Pancreas (tissue), 10 donors: ENCODE measurements at regions not wholly inside any gene's neighbourhood (a gene's known extent, or its start where the extent isn't known, plus 50 kb on each side); places are given as distances from the start of the nearest gene placed in this dataset.
A peak's percentile ranks its signal among the peaks of the same experiment; 100 is the strongest.

Experiments used
- ATAC-seq, 4 donors: fragments of 200-7000 bp; cut with Tn5 transposase; one replicate each; pipeline versions ENCODE4 v1.8.0 to v1.9.1; 2020; ENCODE audit warnings: mild to moderate bottlenecking in 4 of 4, moderate library complexity in 4 of 4
- DNase-seq, 6 donors: peaks; one replicate each; pipeline ENCODE4 v3.0.0-alpha.2; 2020
- FAIRE-seq: peaks from 2 replicates; lab custom pipeline; 2012; peaks lifted over from hg19 to GRCh38; lab: Jason Lieb, UNC
- H3K27ac ChIP-seq, 4 donors: fragments of 200-600 bp; sonication (generic); 1 replicate in 3 of 4; 2 replicates in 1 of 4; pipeline versions ENCODE4 v1.5.0 to v1.8.0; 2020
- H3K27me3 ChIP-seq, 4 donors: fragments of 200-600 bp; one replicate each; pipeline ENCODE4 v1.8.0; 2021
- H3K36me3 ChIP-seq, 3 donors: fragments of 200-600 bp; sonication (generic) in 1 of 3; one replicate each; pipeline versions ENCODE4 v1.5.0 to v1.8.0; 2020 to 2021
- H3K4me1 ChIP-seq, 3 donors: fragments of 200-600 bp; one replicate each; pipeline ENCODE4 v1.8.0; 2021
- H3K4me3 ChIP-seq, 4 donors: fragments of 200-600 bp; sonication (generic) in 2 of 4; one replicate each; pipeline versions ENCODE4 v1.5.0 to v1.8.0; 2020 to 2021
- H3K9me3 ChIP-seq, 4 donors: fragments of 200-600 bp; one replicate each; pipeline ENCODE4 v1.8.0; 2021
- CTCF ChIP-seq, 4 donors: fragments of 200-600 bp; sonication (generic) in 3 of 4; IDR thresholded peaks; one replicate each; pipeline versions ENCODE4 v1.5.0 to v1.8.0; 2021; ENCODE audit warnings: antibody characterized with exemption in 4 of 4
- WGBS, 2 donors: extraction: QIAGEN DNeasy Blood & Tissue Kit; methylation state at CpG; one replicate each; pipeline ENCODE4 v1.1.7; 2013; 5-methylcytosine and 5-hydroxymethylcytosine counted together
- intact Hi-C, 3 donors: fragments of 100-400 bp; cut with DNase I; formaldehyde crosslinking; loops; one replicate each; pipeline versions ENCODE4 v1.11.1 to v1.14.2; 2022
- donor health status: healthy with polysubstance abuse.
- donor health status: DM: no; HTN: no; CAD: no; lungs with moderate emphysema.
- donor health status: DM: no; HTN: no; CAD: no.
- donor health status: control.
- donor health status: control.
- donor health status: Bipolar disorder and iron deficiency.
- donor health status: DM: yes; HTN: yes; CAD: no.
- donor health status: DM: no; HTN: no; CAD: no.
- donor health status: DM: no; HTN: no; CAD: no.
- donor health status: DM: yes; HTN: yes; CAD: no.

GRCh38 chr3:127134466-127134865 lies 58.5 kb upstream of the PRR23E start:
- H3K27ac ChIP-seq = no peak overlapping the region
- TF ChIP-seq CTCF (IDR thresholded peaks at IDR 0.05) = no peak
- DNase-seq = no peak
- WGBS, 2 donors = 62 to 66% methylated on average over 7 of the region's 7 CpGs
- no peaks in the 10 kb centered on the region for H3K36me3 ChIP-seq
- no peak for ATAC-seq
- no peaks in the 10 kb centered on the region for H3K9me3 ChIP-seq
- intact Hi-C loops = no loop called here
- peaks cover 0 to 20% (median 5%) of the 10 kb centered on the region in 4 donors for H3K27me3 ChIP-seq
- H3K4me1 ChIP-seq = peaks cover 0 to 6% (median 0%) of the 10 kb centered on the region in 3 donors
- no peak overlapping the region for H3K4me3 ChIP-seq
- no peak for FAIRE-seq

GRCh38 chr3:127134887-127135240 lies 58.1 kb upstream of the PRR23E start:
- no peak for ATAC-seq
- DNase-seq = no peak
- intact Hi-C loops = no loop called here
- Histone ChIP-seq H3K4me3 (no peak overlapping the region), H3K27me3 (peaks cover 0 to 21% (median 5%) of the 10 kb centered on the region in 4 donors), H3K27ac (no peak overlapping the region), H3K4me1 (peaks cover 0 to 6% (median 0%) of the 10 kb centered on the region in 3 donors), H3K9me3 (no peaks in the 10 kb centered on the region), H3K36me3 (no peaks in the 10 kb centered on the region)
- no peak for TF ChIP-seq CTCF (IDR thresholded peaks at IDR 0.05)
- WGBS, 2 donors = 77 to 85% methylated on average over 5 of the region's 5 CpGs
- no peak for FAIRE-seq

- H3K27me3 ChIP-seq = peaks cover 0 to 23% (median 5%) of the 10 kb centered on the region in 4 donors
- WGBS, 2 donors = 8 to 10% methylated on average over 58 of the region's 58 CpGs
- H3K9me3 ChIP-seq = no peaks in the 10 kb centered on the region
- no peak for FAIRE-seq
- no peak for DNase-seq
- no peak for TF ChIP-seq CTCF (IDR thresholded peaks at IDR 0.05)
- H3K4me1 ChIP-seq = peaks cover 0 to 6% (median 0%) of the 10 kb centered on the region in 3 donors
- H3K4me3 ChIP-seq = no peak overlapping the region
- H3K36me3 ChIP-seq = no peaks in the 10 kb centered on the region
- no peak overlapping the region for H3K27ac ChIP-seq
- intact Hi-C loops = no loop called here
- ATAC-seq = peak in 3 of 4 donors; percentile 35 to 49 (median 42)
Observed at GRCh38 chr3:127135241-127136023, 57.5 kb upstream of the PRR23E start.

GRCh38 chr3:127136024-127136600 lies 56.8 kb upstream of the PRR23E start:
- H3K36me3 ChIP-seq = no peaks in the 10 kb centered on the region
- WGBS, 2 donors = 56 to 65% methylated on average over 16 of the region's 16 CpGs
- ATAC-seq (no peak), DNase-seq (no peak), FAIRE-seq (no peak)
- no peak overlapping the region for H3K27ac ChIP-seq
- intact Hi-C loops = no loop called here
- TF ChIP-seq CTCF (IDR thresholded peaks at IDR 0.05) = no peak
- no peak overlapping the region for H3K4me3 ChIP-seq
- H3K9me3 ChIP-seq = no peaks in the 10 kb centered on the region
- H3K27me3 ChIP-seq = peaks cover 0 to 23% (median 5%) of the 10 kb centered on the region in 4 donors
- peaks cover 0 to 6% (median 0%) of the 10 kb centered on the region in 3 donors for H3K4me1 ChIP-seq

GRCh38 chr3:127136706-127137105 lies 56.2 kb upstream of the PRR23E start:
- TF ChIP-seq CTCF (IDR thresholded peaks at IDR 0.05) = no peak
- DNase-seq (no peak), ATAC-seq (no peak), FAIRE-seq (no peak)
- WGBS, 2 donors = 83 to 90% methylated on average over 4 of the region's 4 CpGs
- Histone ChIP-seq H3K4me3 (no peak overlapping the region), H3K4me1 (peaks cover 0 to 6% (median 4%) of the 10 kb centered on the region in 3 donors), H3K27ac (no peak overlapping the region), H3K36me3 (no peaks in the 10 kb centered on the region), H3K27me3 (peaks cover 0 to 23% (median 5%) of the 10 kb centered on the region in 4 donors), H3K9me3 (no peaks in the 10 kb centered on the region)
- intact Hi-C loops = no loop called here
